GM12878 (cell line): ENCODE measurements at regions not wholly inside any gene's neighbourhood (a gene's known extent, or its start where the extent isn't known, plus 50 kb on each side); places are given as distances from the start of the nearest gene placed in this dataset.

Experiments
- ATAC-seq: fragments of 200-7000 bp; cut with Tn5 transposase; 3 replicates; pipeline ENCODE4 v1.9.1; 2020; ENCODE audit warnings: mild to moderate bottlenecking, moderate library complexity
- BruUV-seq: library from RNA; stranded (reverse); fragments of 400-500 nt; replicated peaks from 2 replicates; lab custom pipeline; 2021; lab: Mats Ljungman, UMichigan
- CTCF ChIA-PET: fragments of 300-600 bp; sonication (Branson Sonifier 250); formaldehyde crosslinking; extraction: SDS; loops from one replicate; lab custom pipeline; 2021; ENCODE audit warnings: inconsistent platforms; lab: Yijun Ruan, JAX
- POLR2A ChIA-PET: fragments of 350-600 bp; formaldehyde crosslinking; extraction: SDS; loops from one replicate; lab custom pipeline; 2021; ENCODE audit warnings: inconsistent platforms; lab: Charles Lee
- RAD21 ChIA-PET: fragments of 300-600 bp; sonication (Branson Sonifier 250); formaldehyde crosslinking; loops from one replicate; lab custom pipeline; 2023; ENCODE audit warnings: antibody characterized with exemption; ENCODE audit not compliant: unreplicated experiment; lab: Charles Lee
- SMC1A ChIA-PET: fragments of 300-600 bp; sonication (Branson Sonifier 250); formaldehyde crosslinking; loops from one replicate; lab custom pipeline; 2023; ENCODE audit not compliant: unreplicated experiment, uncharacterized antibody; lab: Charles Lee
- DNase-seq: peaks from one replicate; pipeline ENCODE4 v3.0.0-alpha.2; 2011; ENCODE audit warnings: low read depth, low spot score
- FAIRE-seq: peaks from 3 replicates; lab custom pipeline; 2011; peaks lifted over from hg19 to GRCh38; lab: Jason Lieb, UNC
- H2AFZ ChIP-seq: 2 replicates; pipeline ENCODE4 v1.6.0; 2011; ENCODE audit warnings: low read depth, low read length, control low read depth; ENCODE audit not compliant: control insufficient read depth
- H3K27ac ChIP-seq: 2 replicates; pipeline ENCODE4 v1.5.1; 2011; ENCODE audit warnings: control low read depth; ENCODE audit not compliant: control insufficient read depth, insufficient read depth
- H3K27me3 ChIP-seq, 2 experiments: replicated peaks in 1 of 2; 2 replicates each; pipeline versions ENCODE4 v1.6.0 to v1.6.1; 2011; ENCODE audit warnings: low read length in 1 of 2; ENCODE audit not compliant: control insufficient read depth in 2 of 2, insufficient read depth in 2 of 2
- H3K36me3 ChIP-seq, 2 experiments: 2 replicates each; pipeline ENCODE4 v1.5.1; 2011; ENCODE audit warnings: low read length in 1 of 2; ENCODE audit not compliant: control insufficient read depth in 2 of 2, insufficient read depth in 2 of 2
- H3K4me1 ChIP-seq: 2 replicates; pipeline ENCODE4 v1.6.1; 2011; ENCODE audit warnings: mild to moderate bottlenecking, low read length, moderate library complexity, mixed read lengths; ENCODE audit not compliant: control insufficient read depth, insufficient read depth
- H3K4me2 ChIP-seq: 2 replicates; pipeline ENCODE4 v1.6.0; 2011; ENCODE audit warnings: control low read depth; ENCODE audit not compliant: control insufficient read depth, insufficient read depth
- H3K4me3 ChIP-seq: fragments of 200-600 bp; sonication (generic); 2 replicates; pipeline ENCODE4 v1.5.1; 2016
- H3K79me2 ChIP-seq: 2 replicates; pipeline ENCODE4 v1.6.0; 2011; ENCODE audit warnings: low read length; ENCODE audit not compliant: control insufficient read depth, insufficient read depth
- H3K9ac ChIP-seq: 2 replicates; pipeline ENCODE4 v1.8.0; 2011; ENCODE audit warnings: low read length, control low read depth, mixed read lengths; ENCODE audit not compliant: control insufficient read depth, insufficient read depth
- H3K9me3 ChIP-seq: replicated peaks from 3 replicates; pipeline ENCODE4 v1.5.1; 2011; ENCODE audit warnings: mild to moderate bottlenecking, low read length; ENCODE audit not compliant: control insufficient read depth, insufficient read depth
- H4K20me1 ChIP-seq: 2 replicates; pipeline ENCODE4 v1.6.0; 2011; ENCODE audit not compliant: control insufficient read depth, insufficient read depth
- BCL11A ChIP-seq: IDR thresholded peaks from 2 replicates; pipeline ENCODE4 v1.6.1; 2011; ENCODE audit warnings: low read depth, low read length
- BRCA1 ChIP-seq: IDR thresholded peaks from 2 replicates; pipeline ENCODE4 v1.6.1; 2011; ENCODE audit warnings: low read depth, low read length, improper control_type of control experiment
- EGR1 ChIP-seq, 2 experiments: IDR thresholded peaks; 1 replicate in 1 of 2; 2 replicates in 1 of 2; pipeline ENCODE4 v1.6.1; 2011 to 2012; ENCODE audit warnings: low read depth in 2 of 2, low read length in 2 of 2, borderline replicate concordance in 1 of 2, mild to moderate bottlenecking in 1 of 2, moderate library complexity in 1 of 2
- GABPA ChIP-seq: IDR thresholded peaks from 2 replicates; pipeline ENCODE4 v1.6.1; 2014; ENCODE audit warnings: antibody characterized with exemption, low read depth, mild to moderate bottlenecking, inconsistent platforms
- HDGF ChIP-seq: fragments of 450-650 bp; IDR thresholded peaks from 2 replicates; pipeline ENCODE4 v1.6.1; 2016; ENCODE audit warnings: antibody characterized with exemption
- MYC ChIP-seq: IDR thresholded peaks from 2 replicates; pipeline ENCODE4 v1.6.1; 2011; ENCODE audit warnings: mild to moderate bottlenecking, low read length, moderate library complexity, inconsistent platforms; ENCODE audit not compliant: insufficient read depth, insufficient replicate concordance, insufficient read length, severe bottlenecking
- NFXL1 ChIP-seq: fragments of 450-650 bp; IDR thresholded peaks from 2 replicates; pipeline ENCODE4 v1.6.1; 2017; ENCODE audit warnings: antibody characterized with exemption, mild to moderate bottlenecking, borderline replicate concordance
- RAD51 ChIP-seq: fragments of 450-650 bp; IDR thresholded peaks from 2 replicates; pipeline ENCODE4 v1.6.1; 2016; ENCODE audit warnings: moderate library complexity, mild to moderate bottlenecking, inconsistent platforms
- RB1 ChIP-seq: fragments of 450-650 bp; formaldehyde crosslinking; IDR thresholded peaks from 2 replicates; pipeline ENCODE4 v1.6.1; 2017; ENCODE audit warnings: mild to moderate bottlenecking, borderline replicate concordance
- SMAD5 ChIP-seq: IDR thresholded peaks from 2 replicates; pipeline ENCODE4 v1.6.1; 2016; ENCODE audit warnings: antibody characterized with exemption, low read depth
- TCF7 ChIP-seq: IDR thresholded peaks from 2 replicates; pipeline ENCODE4 v1.6.1; 2014; ENCODE audit warnings: antibody characterized with exemption, borderline replicate concordance
- YY1 ChIP-seq: IDR thresholded peaks from 2 replicates; pipeline ENCODE4 v1.6.1; 2011; ENCODE audit warnings: low read depth, mild to moderate bottlenecking, low read length
- ZNF24 ChIP-seq: fragments of 450-650 bp; IDR thresholded peaks from 2 replicates; pipeline ENCODE4 v1.6.1; 2017; ENCODE audit warnings: antibody characterized with exemption, mild to moderate bottlenecking
- WGBS: methylation state at CpG from one replicate; pipeline ENCODE4 v1.1.6; 2016; ENCODE audit warnings: low lambda C conversion rate; ENCODE audit not compliant: insufficient replicate concordance, insufficient coverage; ENCODE audit errors: missing lambda C conversion rate; 5-methylcytosine and 5-hydroxymethylcytosine counted together
- in situ Hi-C: fragments of 300-500 bp; cut with MboI; formaldehyde crosslinking; loops from 9 replicates; pipeline ENCODE4 v1.14.3; 2018; ENCODE audit warnings: mixed read lengths
- intact Hi-C: fragments of 100-400 bp; cut with micrococcal nuclease; formaldehyde crosslinking; loops from one replicate; pipeline ENCODE4 v1.14.2; 2022; ENCODE audit not compliant: unreplicated experiment
- TF ChIP-seq, protein P1 (sequence below): IDR thresholded peaks from 2 replicates; pipeline ENCODE4 v1.6.1; 2011; ENCODE audit warnings: low read depth, low read length, improper control_type of control experiment, borderline replicate concordance
- TF ChIP-seq, protein P2 (sequence below): IDR thresholded peaks from 2 replicates; pipeline ENCODE4 v1.6.1; 2011; ENCODE audit warnings: mild to moderate bottlenecking, low read depth, low read length, moderate library complexity; ENCODE audit not compliant: insufficient replicate concordance
- TF ChIP-seq, protein P3 (sequence below): fragments of 450-650 bp; IDR thresholded peaks from 2 replicates; pipeline ENCODE4 v1.6.1; 2016; ENCODE audit warnings: mild to moderate bottlenecking

DNA sequence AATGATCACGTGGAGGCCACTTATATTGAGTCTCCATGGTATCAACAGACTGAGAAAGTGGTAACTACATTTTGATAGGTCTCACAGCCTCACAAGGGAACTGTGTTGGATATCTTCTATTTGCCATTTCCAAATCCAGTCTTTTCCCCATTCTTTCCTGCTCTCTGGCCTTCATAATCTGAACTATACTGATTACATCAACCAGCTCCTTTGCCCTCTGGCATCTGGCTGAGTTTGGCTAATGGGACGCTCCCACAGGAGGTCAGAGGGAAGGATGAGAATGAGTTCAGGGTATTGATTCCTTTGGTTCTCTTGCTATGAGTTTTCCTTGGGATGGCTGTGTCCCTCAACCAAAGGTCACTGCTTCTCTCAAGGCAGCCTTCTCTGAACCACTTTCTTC lies 152.6 kb downstream of the RTL9 start:
- no TSS peak for BruUV-seq
- TF ChIP-seq SMAD5, result no peak
- H3K79me2 ChIP-seq, result no peaks in the 10 kb centered on the region
- 0% methylated on average over 2 of the region's 2 CpGs for WGBS
- ATAC-seq (no peak), DNase-seq (no peak), FAIRE-seq (no peak)
- no peak overlapping the region for H3K27ac ChIP-seq
- POLR2A ChIA-PET, result no interaction called here
- no peak overlapping the region for H2AFZ ChIP-seq
- no peaks in the 10 kb centered on the region for H3K4me1 ChIP-seq
- H3K4me2 ChIP-seq, result no peak overlapping the region
- CTCF ChIA-PET, result no interaction called here
- intact Hi-C loops (no loop called here), in situ Hi-C loops (no loop called here)
- no peaks in the 10 kb centered on the region; the same call in 2 of the 3 replicates for H3K9me3 ChIP-seq
- no peak overlapping the region for H3K9ac ChIP-seq
- H3K4me3 ChIP-seq, result no peak overlapping the region
- H3K36me3 ChIP-seq, result no peaks in the 10 kb centered on the region
- H3K27me3 ChIP-seq, result peaks cover 0 to 1% of the 10 kb centered on the region in 2 experiments; a peak in 1 of 4 replicates
- H4K20me1 ChIP-seq, result no peaks in the 10 kb centered on the region
- SMC1A ChIA-PET, result no interaction called here
- RAD21 ChIA-PET, result no interaction called here

DNA sequence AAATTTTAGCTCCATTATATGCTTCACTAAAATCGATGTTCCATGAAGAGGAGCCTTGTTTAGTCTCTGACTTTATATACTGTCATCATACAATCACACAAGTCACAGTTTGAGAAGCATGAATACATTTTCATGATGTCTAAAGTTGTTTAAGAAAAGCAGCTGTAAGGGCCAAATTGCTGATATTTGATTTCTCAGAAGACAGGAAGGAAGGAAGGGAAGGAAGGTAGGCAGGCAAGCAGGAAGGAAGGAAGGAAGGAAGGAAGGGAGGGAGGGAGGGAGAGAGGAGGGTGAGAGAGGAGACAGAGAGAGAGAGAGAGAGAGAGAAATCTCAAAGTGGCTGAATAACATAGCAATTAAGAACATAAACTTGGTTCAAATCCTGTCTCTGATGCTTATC lies 153.7 kb downstream of the RTL9 start:
- intact Hi-C loops (no loop called here), in situ Hi-C loops (no loop called here)
- no TSS peak for BruUV-seq
- Histone ChIP-seq H3K9me3 (no peaks in the 10 kb centered on the region; the same call in 2 of the 3 replicates), H3K27me3 (peaks cover 0 to 1% of the 10 kb centered on the region in 2 experiments; a peak in 1 of 4 replicates), H2AFZ (no peak overlapping the region), H3K4me2 (no peak overlapping the region), H4K20me1 (no peaks in the 10 kb centered on the region), H3K27ac (no peak overlapping the region), H3K36me3 (no peaks in the 10 kb centered on the region), H3K4me1 (no peaks in the 10 kb centered on the region), H3K79me2 (no peaks in the 10 kb centered on the region), H3K9ac (no peak overlapping the region), H3K4me3 (no peak overlapping the region)
- ChIA-PET CTCF (no interaction called here), POLR2A (no interaction called here), RAD21 (no interaction called here), SMC1A (interaction anchor here (0.7 kb wide), 1 partner anchor 15 kb away, joined by 3 read pairs; no protein-coding TSS in a partner anchor)
- no peak for FAIRE-seq
- WGBS, result 0% methylated on average over 1 of the region's 1 CpG
- no peak for TF ChIP-seq HDGF
- no peak for TF ChIP-seq ZNF24
- no peak for TF ChIP-seq MYC
- no peak for TF ChIP-seq NFXL1
- TF ChIP-seq, protein P1, sequence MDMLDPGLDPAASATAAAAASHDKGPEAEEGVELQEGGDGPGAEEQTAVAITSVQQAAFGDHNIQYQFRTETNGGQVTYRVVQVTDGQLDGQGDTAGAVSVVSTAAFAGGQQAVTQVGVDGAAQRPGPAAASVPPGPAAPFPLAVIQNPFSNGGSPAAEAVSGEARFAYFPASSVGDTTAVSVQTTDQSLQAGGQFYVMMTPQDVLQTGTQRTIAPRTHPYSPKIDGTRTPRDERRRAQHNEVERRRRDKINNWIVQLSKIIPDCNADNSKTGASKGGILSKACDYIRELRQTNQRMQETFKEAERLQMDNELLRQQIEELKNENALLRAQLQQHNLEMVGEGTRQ, result no peak
- no peak for TF ChIP-seq RAD51
- TF ChIP-seq, protein P2, sequence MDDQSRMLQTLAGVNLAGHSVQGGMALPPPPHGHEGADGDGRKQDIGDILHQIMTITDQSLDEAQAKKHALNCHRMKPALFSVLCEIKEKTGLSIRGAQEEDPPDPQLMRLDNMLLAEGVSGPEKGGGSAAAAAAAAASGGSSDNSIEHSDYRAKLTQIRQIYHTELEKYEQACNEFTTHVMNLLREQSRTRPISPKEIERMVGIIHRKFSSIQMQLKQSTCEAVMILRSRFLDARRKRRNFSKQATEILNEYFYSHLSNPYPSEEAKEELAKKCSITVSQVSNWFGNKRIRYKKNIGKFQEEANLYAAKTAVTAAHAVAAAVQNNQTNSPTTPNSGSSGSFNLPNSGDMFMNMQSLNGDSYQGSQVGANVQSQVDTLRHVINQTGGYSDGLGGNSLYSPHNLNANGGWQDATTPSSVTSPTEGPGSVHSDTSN, result no peak
- no peak for TF ChIP-seq SMAD5
- no peak for TF ChIP-seq GABPA
- no peak for TF ChIP-seq BCL11A
- TF ChIP-seq EGR1 (IDR thresholded peaks at IDR 0.05; ENCODE audit: borderline replicate concordance in 1 of 2, low read depth in 2 of 2, low read length in 2 of 2), result no peak
- TF ChIP-seq YY1, result no peak
- TF ChIP-seq RB1, result no peak
- TF ChIP-seq BRCA1, result no peak
- no peak for TF ChIP-seq TCF7
- TF ChIP-seq, protein P3, sequence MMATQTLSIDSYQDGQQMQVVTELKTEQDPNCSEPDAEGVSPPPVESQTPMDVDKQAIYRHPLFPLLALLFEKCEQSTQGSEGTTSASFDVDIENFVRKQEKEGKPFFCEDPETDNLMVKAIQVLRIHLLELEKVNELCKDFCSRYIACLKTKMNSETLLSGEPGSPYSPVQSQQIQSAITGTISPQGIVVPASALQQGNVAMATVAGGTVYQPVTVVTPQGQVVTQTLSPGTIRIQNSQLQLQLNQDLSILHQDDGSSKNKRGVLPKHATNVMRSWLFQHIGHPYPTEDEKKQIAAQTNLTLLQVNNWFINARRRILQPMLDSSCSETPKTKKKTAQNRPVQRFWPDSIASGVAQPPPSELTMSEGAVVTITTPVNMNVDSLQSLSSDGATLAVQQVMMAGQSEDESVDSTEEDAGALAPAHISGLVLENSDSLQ, result no peak
- ATAC-seq, result no peak
- no peak for DNase-seq
